ENCODE measurements at regions not wholly inside any gene's neighbourhood (a gene's known extent, or its start where the extent isn't known, plus 50 kb on each side); places are given as distances from the start of the nearest gene placed in this dataset.

DNA sequence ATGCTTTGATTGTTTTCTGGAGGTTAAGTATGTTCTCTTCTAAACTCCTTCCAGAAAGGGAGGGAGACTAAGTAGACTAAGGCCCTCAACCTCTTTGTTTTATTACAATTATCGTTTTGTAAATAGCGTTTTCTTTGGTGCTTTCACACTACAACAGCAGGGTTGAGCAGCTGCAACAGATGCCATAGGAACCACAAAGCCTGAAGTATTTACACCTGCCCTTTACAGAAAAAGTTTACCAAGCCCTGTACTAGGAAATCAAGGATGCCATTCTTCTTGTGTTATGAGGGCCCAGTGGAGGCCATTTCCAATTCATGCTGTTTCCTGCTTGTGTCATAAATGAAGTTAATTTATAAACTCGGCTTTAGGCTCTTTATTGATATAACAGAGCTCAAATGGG, 914.8 kb downstream of the DCDC2C start:
- DNase-seq (ENCODE audit: low spot score) (no peak), ATAC-seq (ENCODE audit: low read depth) (no peak)
- Histone ChIP-seq H3K27me3 (ENCODE audit: insufficient read depth, poor library complexity, severe bottlenecking) (no peaks in the 10 kb centered on the region), H3K36me3 (ENCODE audit: low read depth) (no peaks in the 10 kb centered on the region), H3K27ac (ENCODE audit: poor library complexity, severe bottlenecking) (no peak overlapping the region), H3K4me1 (ENCODE audit: insufficient read depth, poor library complexity, severe bottlenecking) (no peaks in the 10 kb centered on the region), H3K4me3 (ENCODE audit: severe bottlenecking) (no peak overlapping the region), H3K9me3 (ENCODE audit: severe bottlenecking) (peaks cover 2% of the 10 kb centered on the region)
- TF ChIP-seq, protein P1, sequence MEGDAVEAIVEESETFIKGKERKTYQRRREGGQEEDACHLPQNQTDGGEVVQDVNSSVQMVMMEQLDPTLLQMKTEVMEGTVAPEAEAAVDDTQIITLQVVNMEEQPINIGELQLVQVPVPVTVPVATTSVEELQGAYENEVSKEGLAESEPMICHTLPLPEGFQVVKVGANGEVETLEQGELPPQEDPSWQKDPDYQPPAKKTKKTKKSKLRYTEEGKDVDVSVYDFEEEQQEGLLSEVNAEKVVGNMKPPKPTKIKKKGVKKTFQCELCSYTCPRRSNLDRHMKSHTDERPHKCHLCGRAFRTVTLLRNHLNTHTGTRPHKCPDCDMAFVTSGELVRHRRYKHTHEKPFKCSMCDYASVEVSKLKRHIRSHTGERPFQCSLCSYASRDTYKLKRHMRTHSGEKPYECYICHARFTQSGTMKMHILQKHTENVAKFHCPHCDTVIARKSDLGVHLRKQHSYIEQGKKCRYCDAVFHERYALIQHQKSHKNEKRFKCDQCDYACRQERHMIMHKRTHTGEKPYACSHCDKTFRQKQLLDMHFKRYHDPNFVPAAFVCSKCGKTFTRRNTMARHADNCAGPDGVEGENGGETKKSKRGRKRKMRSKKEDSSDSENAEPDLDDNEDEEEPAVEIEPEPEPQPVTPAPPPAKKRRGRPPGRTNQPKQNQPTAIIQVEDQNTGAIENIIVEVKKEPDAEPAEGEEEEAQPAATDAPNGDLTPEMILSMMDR (IDR thresholded peaks at IDR 0.05; ENCODE audit: poor library complexity, severe bottlenecking), result no peak

DNA sequence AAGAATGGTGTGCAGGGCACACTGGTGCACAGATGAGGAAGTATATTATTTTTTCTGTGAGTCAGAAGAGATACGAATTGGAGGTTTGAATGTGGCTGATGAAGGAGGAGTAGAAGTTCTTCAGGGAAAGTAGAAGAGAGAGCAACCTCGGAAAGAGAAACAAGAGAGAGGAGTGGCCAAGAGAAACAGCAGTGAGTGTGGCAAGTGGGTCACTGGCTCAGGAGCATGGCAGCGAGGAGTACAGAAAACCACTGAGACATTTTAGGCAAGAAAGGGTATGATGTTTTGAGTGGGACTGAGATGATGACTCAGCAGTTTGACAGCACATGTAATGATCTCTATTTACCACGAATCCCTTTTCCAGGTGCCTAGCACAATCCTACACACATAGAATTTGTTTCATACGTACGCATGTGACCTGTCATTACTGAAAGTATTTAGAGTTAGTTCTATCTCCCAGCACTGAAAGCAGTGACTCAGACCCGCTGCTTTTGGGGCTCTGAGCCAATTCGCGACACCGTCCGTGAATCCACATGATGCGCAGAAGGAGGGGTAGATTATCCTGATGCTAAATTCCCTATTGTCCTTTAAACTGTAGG, 915.4 kb downstream of the DCDC2C start:
- Histone ChIP-seq H3K27me3 (ENCODE audit: insufficient read depth, poor library complexity, severe bottlenecking) (no peaks in the 10 kb centered on the region), H3K27ac (ENCODE audit: poor library complexity, severe bottlenecking) (no peak overlapping the region), H3K4me1 (ENCODE audit: insufficient read depth, poor library complexity, severe bottlenecking) (no peaks in the 10 kb centered on the region), H3K36me3 (ENCODE audit: low read depth) (no peaks in the 10 kb centered on the region), H3K4me3 (ENCODE audit: severe bottlenecking) (no peak overlapping the region), H3K9me3 (ENCODE audit: severe bottlenecking) (peaks cover 2% of the 10 kb centered on the region)
- DNase-seq (ENCODE audit: low spot score), result no peak
- TF ChIP-seq, protein P1 (IDR thresholded peaks at IDR 0.05; ENCODE audit: poor library complexity, severe bottlenecking), result no peak
- no peak for ATAC-seq (ENCODE audit: low read depth)

DNA sequence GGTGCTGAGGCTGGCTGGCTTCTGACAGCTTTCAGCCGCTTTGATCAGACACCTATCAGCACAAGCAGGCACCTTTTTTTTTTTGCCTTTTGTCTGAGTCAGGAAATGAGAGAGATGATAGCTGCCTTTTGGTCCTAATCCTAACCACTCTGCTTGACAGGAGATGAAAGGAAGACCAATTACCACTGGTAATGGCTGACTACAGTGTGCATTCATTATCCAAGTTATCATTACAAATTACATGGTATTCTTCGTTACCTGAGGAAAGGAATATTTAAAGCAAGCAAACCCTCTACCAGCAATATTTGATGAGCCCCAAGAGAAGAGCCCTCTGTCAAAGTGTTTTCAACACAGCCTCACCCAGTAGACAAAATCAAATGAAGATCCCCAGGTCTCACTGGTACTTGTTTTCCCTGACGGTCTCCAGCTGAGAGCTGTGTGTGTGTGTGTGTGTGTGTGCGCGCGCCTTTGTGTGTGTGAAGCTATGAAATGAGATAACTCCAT, 925.7 kb downstream of the DCDC2C start:
- H3K9me3 ChIP-seq (ENCODE audit: severe bottlenecking), result no peaks in the 10 kb centered on the region
- no peak overlapping the region for H3K27ac ChIP-seq (ENCODE audit: poor library complexity, severe bottlenecking)
- DNase-seq (ENCODE audit: low spot score) (no peak), ATAC-seq (ENCODE audit: low read depth) (no peak)
- no peaks in the 10 kb centered on the region for H3K36me3 ChIP-seq (ENCODE audit: low read depth)
- H3K4me3 ChIP-seq (ENCODE audit: severe bottlenecking), result no peak overlapping the region
- TF ChIP-seq, protein P1 (IDR thresholded peaks at IDR 0.05; ENCODE audit: poor library complexity, severe bottlenecking), result no peak
- no peaks in the 10 kb centered on the region for H3K4me1 ChIP-seq (ENCODE audit: insufficient read depth, poor library complexity, severe bottlenecking)
- H3K27me3 ChIP-seq (ENCODE audit: insufficient read depth, poor library complexity, severe bottlenecking), result no peaks in the 10 kb centered on the region

DNA sequence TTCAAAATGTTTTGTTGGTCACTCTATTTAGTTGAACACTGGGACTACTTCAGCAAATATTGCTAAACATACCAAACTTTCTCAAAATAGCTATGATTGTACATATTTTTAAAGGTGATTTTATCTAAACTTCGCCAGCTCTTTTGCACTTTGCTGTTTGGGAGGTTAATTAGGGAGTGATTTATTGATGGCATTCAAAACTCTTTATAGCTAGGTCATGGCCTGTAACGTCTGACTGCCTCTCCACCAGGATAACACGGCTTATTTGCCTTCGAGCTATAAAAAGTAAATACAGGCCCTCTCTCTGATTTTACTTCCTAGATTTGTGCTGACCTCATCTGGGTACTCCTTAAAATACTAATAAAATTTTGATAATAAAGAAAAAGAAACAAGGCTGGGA, 931.9 kb downstream of the DCDC2C start:
- ATAC-seq (ENCODE audit: low read depth), result no peak
- no peak for DNase-seq (ENCODE audit: low spot score)
- H3K9me3 ChIP-seq (ENCODE audit: severe bottlenecking), result no peaks in the 10 kb centered on the region
- H3K36me3 ChIP-seq (ENCODE audit: low read depth), result no peaks in the 10 kb centered on the region
- no peaks in the 10 kb centered on the region for H3K4me1 ChIP-seq (ENCODE audit: insufficient read depth, poor library complexity, severe bottlenecking)
- TF ChIP-seq, protein P1 (IDR thresholded peaks at IDR 0.05; ENCODE audit: poor library complexity, severe bottlenecking), result no peak
- no peak overlapping the region for H3K27ac ChIP-seq (ENCODE audit: poor library complexity, severe bottlenecking)
- H3K4me3 ChIP-seq (ENCODE audit: severe bottlenecking), result no peak overlapping the region
- H3K27me3 ChIP-seq (ENCODE audit: insufficient read depth, poor library complexity, severe bottlenecking), result no peaks in the 10 kb centered on the region

DNA sequence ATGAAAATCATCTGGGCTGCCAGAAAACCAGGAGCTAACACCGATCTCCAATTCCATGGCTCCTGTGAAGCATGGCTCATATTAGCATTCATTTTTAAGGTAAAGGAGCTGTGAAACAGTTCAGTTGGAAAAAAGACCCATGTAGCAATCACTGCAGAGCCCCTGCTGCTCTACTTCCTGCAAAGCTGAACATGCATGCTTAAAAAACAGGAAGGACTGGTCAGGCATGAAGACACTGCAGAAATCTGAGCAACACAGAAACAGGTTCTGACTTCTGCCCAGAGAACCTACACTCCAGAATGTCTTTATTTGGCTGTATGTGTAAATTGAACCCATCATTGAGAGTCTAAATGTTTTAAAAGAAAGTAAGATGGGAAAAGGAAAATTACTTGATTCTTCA, 950.6 kb downstream of the DCDC2C start:
- DNase-seq (ENCODE audit: low spot score) (no peak), ATAC-seq (ENCODE audit: low read depth) (no peak)
- no peak overlapping the region for H3K4me3 ChIP-seq (ENCODE audit: severe bottlenecking)
- H3K36me3 ChIP-seq (ENCODE audit: low read depth), result no peaks in the 10 kb centered on the region
- H3K27ac ChIP-seq (ENCODE audit: poor library complexity, severe bottlenecking), result no peak overlapping the region
- H3K4me1 ChIP-seq (ENCODE audit: insufficient read depth, poor library complexity, severe bottlenecking), result no peaks in the 10 kb centered on the region
- peaks cover 2% of the 10 kb centered on the region for H3K9me3 ChIP-seq (ENCODE audit: severe bottlenecking)
- TF ChIP-seq, protein P1 (IDR thresholded peaks at IDR 0.05; ENCODE audit: poor library complexity, severe bottlenecking), result no peak
- H3K27me3 ChIP-seq (ENCODE audit: insufficient read depth, poor library complexity, severe bottlenecking), result no peaks in the 10 kb centered on the region
